ENCODE measurements at regions not wholly inside any gene's neighbourhood (a gene's known extent, or its start where the extent isn't known, plus 50 kb on each side); places are given as distances from the start of the nearest gene placed in this dataset.

- DNase-seq, result no peak
Measured at GRCh38 chr5:73373814-73374510, 74.6 kb downstream of the FOXD1 start.

GRCh38 chr5:73370640-73371583 lies 77.7 kb downstream of the FOXD1 start:
- no peak for DNase-seq

- no peak for DNase-seq
Measured at GRCh38 chr5:73370095-73370494, 78.5 kb downstream of the FOXD1 start.

GRCh38 chr5:73369278-73369677 lies 79.3 kb downstream of the FOXD1 start:
- DNase-seq, result no peak

- no peak for DNase-seq
Measured at GRCh38 chr5:73367650-73368049, 80.9 kb downstream of the FOXD1 start.

GRCh38 chr5:73365990-73366667 lies 82.4 kb downstream of the FOXD1 start:
- no peak for DNase-seq

- DNase-seq, result no peak
Measured at GRCh38 chr5:73365301-73365853, 83.2 kb downstream of the FOXD1 start.

GRCh38 chr5:73363911-73364730 lies 84.5 kb downstream of the FOXD1 start:
- DNase-seq, result no peak

GRCh38 chr5:73359395-73359794 lies 89.2 kb downstream of the FOXD1 start:
- no peak for DNase-seq

- no peak for DNase-seq
Measured at GRCh38 chr5:73358366-73358765, 90.2 kb downstream of the FOXD1 start.

GRCh38 chr5:73357576-73357975 lies 91.0 kb downstream of the FOXD1 start:
- DNase-seq, result no peak

GRCh38 chr5:73355108-73355507 lies 93.5 kb downstream of the FOXD1 start:
- no peak for DNase-seq

GRCh38 chr5:73354406-73354805 lies 94.2 kb downstream of the FOXD1 start:
- DNase-seq, result no peak

GRCh38 chr5:73352649-73353230 lies 95.8 kb downstream of the FOXD1 start:
- DNase-seq, result no peak

GRCh38 chr5:73352243-73352642 lies 96.3 kb downstream of the FOXD1 start:
- DNase-seq, result no peak

GRCh38 chr5:73351593-73351992 lies 97.0 kb downstream of the FOXD1 start:
- no peak for DNase-seq

GRCh38 chr5:73346878-73347408 lies 101.6 kb downstream of the FOXD1 start:
- no peak for DNase-seq

GRCh38 chr5:73344835-73345234 lies 103.7 kb downstream of the FOXD1 start:
- no peak for DNase-seq

- DNase-seq, result no peak
Measured at GRCh38 chr5:73339711-73340110, 108.9 kb downstream of the FOXD1 start.

- DNase-seq, result no peak
Measured at GRCh38 chr5:73339051-73339575, 109.5 kb downstream of the FOXD1 start.
